Adrenal gland (tissue), 9 donors: ENCODE measurements at regions not wholly inside any gene's neighbourhood (a gene's known extent, or its start where the extent isn't known, plus 50 kb on each side); places are given as distances from the start of the nearest gene placed in this dataset.

Experiments
- DNase-seq, 7 donors: peaks; one replicate each; pipeline ENCODE4 v3.0.0-alpha.2; 2019 to 2020
- H3K27ac ChIP-seq, 5 donors: fragments of 200-600 bp; sonication (generic) in 4 of 5; 1 replicate in 3 of 5; 2 replicates in 2 of 5; pipeline versions ENCODE4 v1.5.1 to v1.8.0; 2016 to 2020; ENCODE audit warnings: mild to moderate bottlenecking in 1 of 5
- H3K27me3 ChIP-seq: fragments of 200-600 bp; 2 replicates; pipeline ENCODE4 v1.8.0; 2021
- H3K36me3 ChIP-seq, 2 donors: fragments of 200-600 bp; replicated peaks in 1 of 2; 1 replicate in 1 of 2; 2 replicates in 1 of 2; pipeline versions ENCODE4 v1.5.1 to v1.8.0; 2018 to 2022
- H3K4me1 ChIP-seq, 2 donors: fragments of 200-600 bp; replicated peaks in 1 of 2; 1 replicate in 1 of 2; 2 replicates in 1 of 2; pipeline versions ENCODE4 v1.5.1 to v1.8.0; 2018 to 2021
- H3K4me3 ChIP-seq, 4 donors: fragments of 200-600 bp; sonication (generic) in 3 of 4; one replicate each; pipeline ENCODE4 v1.5.1; 2016 to 2018
- H3K9me3 ChIP-seq, 3 donors: fragments of 200-600 bp; sonication (generic) in 1 of 3; replicated peaks in 1 of 3; 1 replicate in 2 of 3; 2 replicates in 1 of 3; pipeline versions ENCODE4 v1.5.1 to v1.8.0; 2016 to 2021
- CTCF ChIP-seq, 6 experiments: fragments of 450-650 bp in 4 of 6; fragments of 200-600 bp in 2 of 6; sonication (generic) in 1 of 6; IDR thresholded peaks; 1 replicate in 5 of 6; 2 replicates in 1 of 6; pipeline versions ENCODE4 v1.5.1 to v1.8.0; 2016 to 2021; ENCODE audit warnings: antibody characterized with exemption in 6 of 6, mild to moderate bottlenecking in 2 of 6, moderate library complexity in 1 of 6
- POLR2A ChIP-seq, 2 donors: fragments of 450-650 bp; IDR thresholded peaks; one replicate each; pipeline ENCODE4 v1.6.1; 2017; ENCODE audit warnings: antibody characterized with exemption in 2 of 2, mild to moderate bottlenecking in 2 of 2, moderate library complexity in 1 of 2
- WGBS, 4 donors: extraction: QIAGEN DNeasy Blood & Tissue Kit in 2 of 4; methylation state at CpG; one replicate each; pipeline versions ENCODE4 v1.1.5 to v1.1.7; 2013 to 2017; 5-methylcytosine and 5-hydroxymethylcytosine counted together
- intact Hi-C, 2 donors: fragments of 100-400 bp; cut with DNase I; formaldehyde crosslinking; loops; one replicate each; pipeline versions ENCODE4 v1.14.1 to v1.15.0; 2022 to 2023
- donor health status: healthy with polysubstance abuse.
- donor health status: Bipolar disorder and iron deficiency.
- donor health status: DM: yes; HTN: yes; CAD: no.
- donor health status: DM: no; HTN: no; CAD: no.
- donor health status: DM: no; HTN: no; CAD: no.

GRCh38 chr18:43931439-43931838, 654.1 kb upstream of the SYT4 start:
- no peak for TF ChIP-seq CTCF (IDR thresholded peaks at IDR 0.05)
- TF ChIP-seq POLR2A (IDR thresholded peaks at IDR 0.05) = no peak
- no peak overlapping the region for H3K27ac ChIP-seq
- no peak overlapping the region for H3K4me3 ChIP-seq
- no peaks in the 10 kb centered on the region for H3K9me3 ChIP-seq
- H3K4me1 ChIP-seq = no peaks in the 10 kb centered on the region
- WGBS, 4 donors = 75 to 79% (median 78%) methylated on average over 3 of the region's 3 CpGs
- no peaks in the 10 kb centered on the region for H3K36me3 ChIP-seq
- no peak for DNase-seq
- H3K27me3 ChIP-seq = no peaks in the 10 kb centered on the region
- intact Hi-C loops = no loop called here

- intact Hi-C loops = no loop called here
- no peaks in the 10 kb centered on the region for H3K36me3 ChIP-seq
- H3K9me3 ChIP-seq = no peaks in the 10 kb centered on the region
- no peak for DNase-seq
- H3K4me1 ChIP-seq = no peaks in the 10 kb centered on the region
- TF ChIP-seq POLR2A (IDR thresholded peaks at IDR 0.05) = no peak
- TF ChIP-seq CTCF (IDR thresholded peaks at IDR 0.05) = no peak
- no peak overlapping the region for H3K4me3 ChIP-seq
- H3K27ac ChIP-seq = no peak overlapping the region
- H3K27me3 ChIP-seq = no peaks in the 10 kb centered on the region
These were observed 654.9 kb upstream of the SYT4 start for GRCh38 chr18:43932140-43932539.

- TF ChIP-seq CTCF (IDR thresholded peaks at IDR 0.05) = no peak
- no peak for TF ChIP-seq POLR2A (IDR thresholded peaks at IDR 0.05)
- DNase-seq = no peak
- Histone ChIP-seq H3K9me3 (no peaks in the 10 kb centered on the region), H3K36me3 (no peaks in the 10 kb centered on the region), H3K27ac (no peak overlapping the region), H3K4me3 (no peak overlapping the region), H3K4me1 (no peaks in the 10 kb centered on the region), H3K27me3 (no peaks in the 10 kb centered on the region)
- intact Hi-C loops = no loop called here
- 73 to 90% (median 78%) methylated on average over 5 of the region's 5 CpGs for WGBS, 4 donors
These were observed 655.9 kb upstream of the SYT4 start for GRCh38 chr18:43933177-43933576.

GRCh38 chr18:43934322-43934721, 657.0 kb upstream of the SYT4 start:
- intact Hi-C loops = no loop called here
- no peaks in the 10 kb centered on the region for H3K9me3 ChIP-seq
- no peaks in the 10 kb centered on the region for H3K27me3 ChIP-seq
- H3K4me3 ChIP-seq = no peak overlapping the region
- WGBS, 4 donors = 49 to 70% (median 51%) methylated on average over 1 of the region's 1 CpG
- peak overlapping the region in 1 of 5 donors; percentile 16 for H3K27ac ChIP-seq
- no peak for TF ChIP-seq POLR2A (IDR thresholded peaks at IDR 0.05)
- TF ChIP-seq CTCF (IDR thresholded peaks at IDR 0.05) = no peak
- H3K4me1 ChIP-seq = no peaks in the 10 kb centered on the region
- DNase-seq = no peak
- no peaks in the 10 kb centered on the region for H3K36me3 ChIP-seq
